ENCODE measurements at regions not wholly inside any gene's neighbourhood (a gene's known extent, or its start where the extent isn't known, plus 50 kb on each side); places are given as distances from the start of the nearest gene placed in this dataset.

GRCh38 chr9:2459756-2460155 is 161.8 kb upstream of the VLDLR start:
- H3K4me1 ChIP-seq (ENCODE audit: insufficient read depth, low read length): no peaks in the 10 kb centered on the region
- no peak overlapping the region for H3K4me3 ChIP-seq (ENCODE audit: low read length)
- DNase-seq: no peak
- intact Hi-C loops (cut with DNase I, micrococcal nuclease): no loop called here
- Mint-ChIP-seq H3K36me3 (ENCODE audit: low read depth) (no peaks in the 10 kb centered on the region), H3K4me1 (ENCODE audit: low read depth) (no peaks in the 10 kb centered on the region), H3K9me3 (peaks cover 2% of the 10 kb centered on the region), H3K27ac (no peak overlapping the region), H3K4me3 (no peak overlapping the region), H3K27me3 (peaks cover 13% of the 10 kb centered on the region)
- ChIA-PET POLR2A (no interaction called here), CTCF (no interaction called here)
- H3K27me3 ChIP-seq (ENCODE audit: control insufficient read depth in 1 of 2, insufficient read depth in 2 of 2, low read length in 2 of 2): no peaks in the 10 kb centered on the region
- TF ChIP-seq CTCF (IDR thresholded peaks at IDR 0.05): no peak
- no peak for ATAC-seq (ENCODE audit: poor library complexity)
- H3K27ac ChIP-seq (ENCODE audit: low read depth in 1 of 2, low read length in 2 of 2): no peak overlapping the region
- H3K36me3 ChIP-seq (ENCODE audit: insufficient read depth, low read length): no peaks in the 10 kb centered on the region
- no peaks in the 10 kb centered on the region for H3K9me3 ChIP-seq (ENCODE audit: control insufficient read depth in 1 of 2, insufficient read depth in 1 of 2, low read length in 2 of 2)

- no peak overlapping the region for H3K4me3 Mint-ChIP-seq
- H3K27ac Mint-ChIP-seq: no peak overlapping the region
- H3K4me1 Mint-ChIP-seq (ENCODE audit: low read depth): no peaks in the 10 kb centered on the region
- H3K36me3 ChIP-seq (ENCODE audit: insufficient read depth, low read length): no peaks in the 10 kb centered on the region
- no peaks in the 10 kb centered on the region for H3K9me3 ChIP-seq (ENCODE audit: control insufficient read depth in 1 of 2, insufficient read depth in 1 of 2, low read length in 2 of 2)
- ATAC-seq (ENCODE audit: poor library complexity) (no peak), DNase-seq (no peak)
- no peaks in the 10 kb centered on the region for H3K4me1 ChIP-seq (ENCODE audit: insufficient read depth, low read length)
- H3K27me3 ChIP-seq (ENCODE audit: control insufficient read depth in 1 of 2, insufficient read depth in 2 of 2, low read length in 2 of 2): no peaks in the 10 kb centered on the region
- POLR2A ChIA-PET: no interaction called here
- intact Hi-C loops (cut with DNase I, micrococcal nuclease): no loop called here
- H3K9me3 Mint-ChIP-seq: peaks cover 2% of the 10 kb centered on the region
- no peak overlapping the region for H3K4me3 ChIP-seq (ENCODE audit: low read length)
- CTCF ChIA-PET: no interaction called here
- peaks cover 16% of the 10 kb centered on the region for H3K27me3 Mint-ChIP-seq
- no peaks in the 10 kb centered on the region for H3K36me3 Mint-ChIP-seq (ENCODE audit: low read depth)
- no peak for TF ChIP-seq CTCF (IDR thresholded peaks at IDR 0.05)
- H3K27ac ChIP-seq (ENCODE audit: low read depth in 1 of 2, low read length in 2 of 2): no peak overlapping the region
Observed at GRCh38 chr9:2461892-2462291, 159.7 kb upstream of the VLDLR start.

- peaks cover 30% of the 10 kb centered on the region for H3K27me3 Mint-ChIP-seq
- H3K4me1 Mint-ChIP-seq (ENCODE audit: low read depth): no peaks in the 10 kb centered on the region
- Histone ChIP-seq H3K9me3 (ENCODE audit: control insufficient read depth in 1 of 2, insufficient read depth in 1 of 2, low read length in 2 of 2) (no peaks in the 10 kb centered on the region), H3K27ac (ENCODE audit: low read depth in 1 of 2, low read length in 2 of 2) (no peak overlapping the region), H3K4me3 (ENCODE audit: low read length) (no peak overlapping the region), H3K36me3 (ENCODE audit: insufficient read depth, low read length) (no peaks in the 10 kb centered on the region), H3K27me3 (ENCODE audit: control insufficient read depth in 1 of 2, insufficient read depth in 2 of 2, low read length in 2 of 2) (peaks cover 0 to 6% of the 10 kb centered on the region in 2 experiments), H3K4me1 (ENCODE audit: insufficient read depth, low read length) (no peaks in the 10 kb centered on the region)
- intact Hi-C loops (cut with DNase I, micrococcal nuclease): no loop called here
- no peak for DNase-seq
- no peak overlapping the region for H3K27ac Mint-ChIP-seq
- ATAC-seq (ENCODE audit: poor library complexity): no peak
- no peak overlapping the region for H3K4me3 Mint-ChIP-seq
- peaks cover 2% of the 10 kb centered on the region for H3K9me3 Mint-ChIP-seq
- no peak for TF ChIP-seq CTCF (IDR thresholded peaks at IDR 0.05)
- POLR2A ChIA-PET: no interaction called here
- no peaks in the 10 kb centered on the region for H3K36me3 Mint-ChIP-seq (ENCODE audit: low read depth)
- CTCF ChIA-PET: no interaction called here
Observed at GRCh38 chr9:2464624-2465023, 157.0 kb upstream of the VLDLR start.

All from CD4-positive, alpha-beta T cell (primary cell).